H1 (cell line): ENCODE measurements at regions not wholly inside any gene's neighbourhood (a gene's known extent, or its start where the extent isn't known, plus 50 kb on each side); places are given as distances from the start of the nearest gene placed in this dataset.

Experiments used
- CTCF ChIA-PET: fragments of 300-600 bp; sonication (Branson Sonifier 250); formaldehyde crosslinking; loops from one replicate; lab custom pipeline; 2021; ENCODE audit not compliant: partially characterized antibody; lab: Charles Lee
- POLR2A ChIA-PET: fragments of 300-600 bp; sonication (Branson Sonifier 250); formaldehyde crosslinking; loops from one replicate; lab custom pipeline; 2021; ENCODE audit warnings: inconsistent platforms; ENCODE audit not compliant: partially characterized antibody; lab: Charles Lee
- DNase-seq, 2 experiments: peaks; one replicate each; pipeline versions ENCODE4 v3.0.0 to v3.0.0-alpha.2; 2010 to 2022; ENCODE audit warnings: low spot score in 2 of 2, low read depth in 1 of 2, mixed read lengths in 1 of 2
- FAIRE-seq: peaks from 2 replicates; lab custom pipeline; 2011; peaks lifted over from hg19 to GRCh38; lab: Jason Lieb, UNC
- H2AFZ ChIP-seq: 2 replicates; pipeline ENCODE4 v1.8.1; 2012; ENCODE audit warnings: low read length, inconsistent platforms
- H2AK5ac ChIP-seq: 2 replicates; pipeline ENCODE4 v1.6.1; 2013; ENCODE audit warnings: low read depth, low read length
- H2BK120ac ChIP-seq: replicated peaks from 2 replicates; pipeline ENCODE3; 2013; ENCODE audit warnings: low read depth, low read length, inconsistent platforms
- H2BK12ac ChIP-seq: 2 replicates; pipeline ENCODE4 v1.6.1; 2013; ENCODE audit warnings: low read depth, low read length
- H2BK15ac ChIP-seq: 2 replicates; pipeline ENCODE4 v1.6.1; 2013; ENCODE audit warnings: low read length
- H2BK20ac ChIP-seq: 2 replicates; pipeline ENCODE4 v1.6.1; 2013; ENCODE audit warnings: low read length
- H2BK5ac ChIP-seq: 2 replicates; pipeline ENCODE4 v1.6.1; 2013; ENCODE audit warnings: low read depth, low read length
- H3K14ac ChIP-seq: 2 replicates; pipeline ENCODE4 v1.6.1; 2013; ENCODE audit warnings: inconsistent platforms; ENCODE audit not compliant: insufficient read length
- H3K18ac ChIP-seq: 2 replicates; pipeline ENCODE4 v1.6.1; 2013; ENCODE audit warnings: low read length; ENCODE audit errors: extremely low read depth
- H3K23ac ChIP-seq: 2 replicates; pipeline ENCODE4 v1.6.1; 2013; ENCODE audit warnings: inconsistent platforms; ENCODE audit not compliant: insufficient read length
- H3K23me2 ChIP-seq: 2 replicates; pipeline ENCODE4 v1.6.1; 2013; ENCODE audit warnings: low read depth, low read length
- H3K27ac ChIP-seq: 2 replicates; pipeline ENCODE4 v1.6.1; 2011; ENCODE audit warnings: low read depth, low read length, inconsistent platforms
- H3K27me3 ChIP-seq, 4 experiments: replicated peaks in 1 of 4; 1 replicate in 1 of 4; 2 replicates in 3 of 4; pipeline versions ENCODE4 v1.6.1 to v1.8.1; 2011 to 2013; ENCODE audit warnings: low read length in 3 of 4, mild to moderate bottlenecking in 3 of 4, inconsistent platforms in 2 of 4, mixed read lengths in 2 of 4, moderate library complexity in 1 of 4; ENCODE audit not compliant: control insufficient read depth in 3 of 4, insufficient read depth in 3 of 4; ENCODE audit errors: extremely low read depth in 1 of 4
- H3K36me3 ChIP-seq, 4 experiments: 2 replicates each; pipeline versions ENCODE4 v1.6.1 to v1.8.1; 2011 to 2013; ENCODE audit warnings: mild to moderate bottlenecking in 4 of 4, low read length in 3 of 4, moderate library complexity in 2 of 4, control low read depth in 1 of 4, inconsistent platforms in 1 of 4; ENCODE audit not compliant: insufficient read depth in 4 of 4, control insufficient read depth in 2 of 4
- H3K4ac ChIP-seq: replicated peaks from 2 replicates; pipeline ENCODE3; 2013; ENCODE audit warnings: low read length, low read depth, mixed read lengths, inconsistent platforms; ENCODE audit not compliant: insufficient read length
- H3K4me1 ChIP-seq, 4 experiments: replicated peaks in 1 of 4; 1 replicate in 1 of 4; 2 replicates in 3 of 4; pipeline versions ENCODE4 v1.6.1 to v1.8.1; 2011 to 2013; ENCODE audit warnings: low read length in 3 of 4, inconsistent platforms in 2 of 4, mixed read lengths in 1 of 4; ENCODE audit not compliant: insufficient read depth in 4 of 4, control insufficient read depth in 3 of 4
- H3K4me2 ChIP-seq, 2 experiments: 2 replicates each; pipeline versions ENCODE4 v1.6.1 to v1.8.1; 2011 to 2013; ENCODE audit warnings: low read depth in 2 of 2, low read length in 2 of 2, control low read depth in 1 of 2, inconsistent platforms in 1 of 2, mild to moderate bottlenecking in 1 of 2; ENCODE audit not compliant: insufficient read depth in 1 of 2
- H3K4me3 ChIP-seq, 4 experiments: fragments of 200-600, 300-600 bp in 1 of 4; sonication (generic), shearing (Covaris generic), sonication (Bioruptor Twin) in 1 of 4; 2 replicates each; pipeline versions ENCODE4 v1.5.1 to v1.8.1; 2011 to 2016; ENCODE audit warnings: low read length in 4 of 4, low read depth in 3 of 4, control low read depth in 2 of 4, inconsistent platforms in 2 of 4, mild to moderate bottlenecking in 2 of 4, mixed read lengths in 1 of 4, moderate library complexity in 1 of 4; ENCODE audit not compliant: insufficient read depth in 2 of 4; ENCODE audit errors: extremely low read depth in 1 of 4
- H3K56ac ChIP-seq: replicated peaks from 2 replicates; pipeline ENCODE3; 2013; ENCODE audit warnings: low read depth, mild to moderate bottlenecking, mixed read lengths, low read length, inconsistent platforms; ENCODE audit not compliant: insufficient read length
- H3K79me1 ChIP-seq: 2 replicates; pipeline ENCODE4 v1.6.1; 2013; ENCODE audit warnings: low read depth, low read length, control low read depth
- H3K79me2 ChIP-seq, 2 experiments: 2 replicates each; pipeline versions ENCODE4 v1.6.1 to v1.8.1; 2012 to 2013; ENCODE audit warnings: low read length in 2 of 2, mild to moderate bottlenecking in 2 of 2, inconsistent platforms in 1 of 2; ENCODE audit not compliant: insufficient read depth in 2 of 2, control insufficient read depth in 1 of 2
- H3K9ac ChIP-seq, 4 experiments: replicated peaks in 1 of 4; 1 replicate in 1 of 4; 2 replicates in 3 of 4; pipeline versions ENCODE4 v1.6.1 to v1.8.1; 2011 to 2013; ENCODE audit warnings: low read depth in 3 of 4, low read length in 3 of 4, control low read depth in 2 of 4, mild to moderate bottlenecking in 2 of 4, moderate library complexity in 2 of 4, inconsistent platforms in 1 of 4; ENCODE audit errors: extremely low read depth in 1 of 4
- H3K9me3 ChIP-seq, 2 experiments: 2 replicates each; pipeline versions ENCODE4 v1.6.1 to v1.8.1; 2012 to 2013; ENCODE audit warnings: mild to moderate bottlenecking in 2 of 2, moderate library complexity in 2 of 2, control low read depth in 1 of 2, inconsistent platforms in 1 of 2, low read depth in 1 of 2, low read length in 1 of 2, mixed read lengths in 1 of 2; ENCODE audit not compliant: insufficient read depth in 2 of 2
- H4K20me1 ChIP-seq, 2 experiments: replicated peaks in 1 of 2; 2 replicates each; pipeline versions ENCODE3 to v1.8.1; 2011 to 2013; ENCODE audit warnings: inconsistent platforms in 2 of 2, low read length in 2 of 2, mild to moderate bottlenecking in 1 of 2; ENCODE audit not compliant: insufficient read depth in 2 of 2, control insufficient read depth in 1 of 2
- H4K5ac ChIP-seq: 2 replicates; pipeline ENCODE4 v1.6.1; 2013; ENCODE audit warnings: low read length, low read depth, mixed read lengths, inconsistent platforms; ENCODE audit not compliant: insufficient read length
- H4K8ac ChIP-seq: 2 replicates; pipeline ENCODE4 v1.8.0; 2013; ENCODE audit warnings: mild to moderate bottlenecking, moderate library complexity, low read length, inconsistent platforms; ENCODE audit not compliant: insufficient read depth; ENCODE audit errors: extremely low read depth
- H4K91ac ChIP-seq: replicated peaks from 2 replicates; pipeline ENCODE3; 2013; ENCODE audit warnings: low read length, mixed read lengths, inconsistent platforms; ENCODE audit not compliant: insufficient read length
- BRCA1 ChIP-seq: IDR thresholded peaks from 2 replicates; pipeline ENCODE4 v1.6.1; 2012; ENCODE audit warnings: low read depth, low read length, improper control_type of control experiment
- CBX5 ChIP-seq: fragments of 300-800, 300-1000 bp; sonication (generic); IDR thresholded peaks from 2 replicates; pipeline ENCODE4 v1.7.1; 2016; ENCODE audit warnings: antibody characterized with exemption, low read length, low read depth
- CBX8 ChIP-seq: fragments of 300-800, 300-1000 bp; sonication (generic); IDR thresholded peaks from 2 replicates; pipeline ENCODE4 v1.7.1; 2016; ENCODE audit warnings: low read depth, low read length, borderline replicate concordance
- CHD2 ChIP-seq: IDR thresholded peaks from 2 replicates; pipeline ENCODE4 v1.6.1; 2012; ENCODE audit warnings: low read length, improper control_type of control experiment
- CREB1 ChIP-seq: IDR thresholded peaks from 2 replicates; pipeline ENCODE4 v1.6.1; 2012; ENCODE audit warnings: inconsistent platforms
- GTF2F1 ChIP-seq: IDR thresholded peaks from 2 replicates; pipeline ENCODE4 v1.6.1; 2012; ENCODE audit warnings: low read depth, low read length, improper control_type of control experiment, borderline replicate concordance
- KDM4A ChIP-seq: IDR thresholded peaks from one replicate; pipeline ENCODE4 v1.7.1; 2012; ENCODE audit warnings: low read depth, mild to moderate bottlenecking, moderate library complexity, low read length, inconsistent platforms; ENCODE audit not compliant: severe bottlenecking
- KDM5A ChIP-seq: fragments of 200-600 bp; IDR thresholded peaks from 2 replicates; pipeline ENCODE4 v1.7.1; 2012; ENCODE audit warnings: mild to moderate bottlenecking, low read length, inconsistent platforms, mixed read lengths
- RFX5 ChIP-seq: IDR thresholded peaks from 2 replicates; pipeline ENCODE4 v1.6.1; 2011; ENCODE audit warnings: low read depth, low read length, improper control_type of control experiment, borderline replicate concordance
- RXRA ChIP-seq: IDR thresholded peaks from 2 replicates; pipeline ENCODE4 v1.6.1; 2011; ENCODE audit warnings: low read depth, mild to moderate bottlenecking, low read length, moderate library complexity; ENCODE audit not compliant: insufficient read depth
- SP4 ChIP-seq: IDR thresholded peaks from 2 replicates; pipeline ENCODE4 v1.6.1; 2012; ENCODE audit warnings: low read length, inconsistent platforms
- SRF ChIP-seq: IDR thresholded peaks from 2 replicates; pipeline ENCODE4 v1.6.1; 2011; ENCODE audit warnings: mild to moderate bottlenecking, low read depth, low read length, moderate library complexity
- WGBS, 2 experiments: shearing (Covaris generic) in 1 of 2; methylation state at CpG; one replicate each; pipeline versions ENCODE4 v1.1.6 to v1.1.7; 2013 to 2015; ENCODE audit warnings: low lambda C conversion rate in 2 of 2, mixed read lengths in 2 of 2, inconsistent platforms in 1 of 2, low coverage in 1 of 2, missing lambda C conversion rate in 1 of 2; ENCODE audit not compliant: insufficient replicate concordance in 2 of 2, insufficient coverage in 1 of 2, insufficient read length in 1 of 2; ENCODE audit errors: extremely low coverage in 1 of 2, missing lambda C conversion rate in 1 of 2; 5-methylcytosine and 5-hydroxymethylcytosine counted together
- TF ChIP-seq, protein P1 (sequence below), 3 experiments: IDR thresholded peaks; 1 replicate in 2 of 3; 2 replicates in 1 of 3; pipeline versions ENCODE4 v1.5.1 to v1.6.1; 2011; ENCODE audit warnings: low read length in 3 of 3, mild to moderate bottlenecking in 3 of 3, inconsistent platforms in 2 of 3, low read depth in 1 of 3, moderate library complexity in 1 of 3; ENCODE audit not compliant: insufficient read depth in 1 of 3; ENCODE audit errors: control extremely low read depth in 1 of 3

DNA sequence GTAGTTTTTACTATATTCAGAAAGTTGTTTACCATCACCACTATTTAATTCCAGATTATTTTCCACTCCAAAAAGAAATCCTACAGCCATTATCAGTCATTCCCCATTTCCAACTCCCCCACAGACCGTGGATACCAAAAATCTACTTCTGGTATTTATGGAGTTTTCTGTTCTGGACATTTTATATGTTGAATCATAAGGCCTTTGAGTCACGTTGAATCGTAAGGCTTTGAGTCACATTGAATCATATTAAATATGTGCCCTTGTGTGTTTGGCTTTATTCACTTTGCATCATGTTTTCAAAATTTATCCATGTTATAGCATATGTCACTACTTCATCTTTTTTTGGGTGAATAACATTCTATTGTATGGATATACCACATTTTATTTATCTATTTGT lies 454.1 kb upstream of the NUDT12 start:
- POLR2A ChIA-PET = no interaction called here
- TF ChIP-seq GTF2F1 = no peak
- no peak for TF ChIP-seq CBX8
- TF ChIP-seq BRCA1 = no peak
- TF ChIP-seq RXRA = no peak
- TF ChIP-seq SRF = no peak
- TF ChIP-seq CHD2 = no peak
- no peak for TF ChIP-seq CBX5
- no peak for TF ChIP-seq SP4
- TF ChIP-seq CREB1 = no peak
- TF ChIP-seq, protein P1, sequence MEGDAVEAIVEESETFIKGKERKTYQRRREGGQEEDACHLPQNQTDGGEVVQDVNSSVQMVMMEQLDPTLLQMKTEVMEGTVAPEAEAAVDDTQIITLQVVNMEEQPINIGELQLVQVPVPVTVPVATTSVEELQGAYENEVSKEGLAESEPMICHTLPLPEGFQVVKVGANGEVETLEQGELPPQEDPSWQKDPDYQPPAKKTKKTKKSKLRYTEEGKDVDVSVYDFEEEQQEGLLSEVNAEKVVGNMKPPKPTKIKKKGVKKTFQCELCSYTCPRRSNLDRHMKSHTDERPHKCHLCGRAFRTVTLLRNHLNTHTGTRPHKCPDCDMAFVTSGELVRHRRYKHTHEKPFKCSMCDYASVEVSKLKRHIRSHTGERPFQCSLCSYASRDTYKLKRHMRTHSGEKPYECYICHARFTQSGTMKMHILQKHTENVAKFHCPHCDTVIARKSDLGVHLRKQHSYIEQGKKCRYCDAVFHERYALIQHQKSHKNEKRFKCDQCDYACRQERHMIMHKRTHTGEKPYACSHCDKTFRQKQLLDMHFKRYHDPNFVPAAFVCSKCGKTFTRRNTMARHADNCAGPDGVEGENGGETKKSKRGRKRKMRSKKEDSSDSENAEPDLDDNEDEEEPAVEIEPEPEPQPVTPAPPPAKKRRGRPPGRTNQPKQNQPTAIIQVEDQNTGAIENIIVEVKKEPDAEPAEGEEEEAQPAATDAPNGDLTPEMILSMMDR (IDR thresholded peaks at IDR 0.05; ENCODE audit: control extremely low read depth in 1 of 3, insufficient read depth in 1 of 3, low read depth in 1 of 3, low read length in 3 of 3) = no peak
- no peak for TF ChIP-seq KDM5A
- TF ChIP-seq KDM4A = no peak
- TF ChIP-seq RFX5 = no peak
- H3K79me2 ChIP-seq = no peaks in the 10 kb centered on the region
- CTCF ChIA-PET = no interaction called here
- no peak overlapping the region for H3K9ac ChIP-seq
- no peak overlapping the region for H3K4ac ChIP-seq
- no peak for DNase-seq
- H3K4me3 ChIP-seq = no peak overlapping the region
- H2BK20ac ChIP-seq = no peak overlapping the region
- H4K8ac ChIP-seq = no peak overlapping the region
- H3K36me3 ChIP-seq = no peaks in the 10 kb centered on the region; a peak in 1 of 8 replicates
- H3K4me2 ChIP-seq = no peak overlapping the region
- no peak overlapping the region for H3K56ac ChIP-seq
- 93% methylated on average over 3 of the region's 3 CpGs; no CpG with 5 or more reads in 1 of the 2 experiments for WGBS, 2 experiments
- FAIRE-seq = no peak
- H4K91ac ChIP-seq = no peak overlapping the region
- H3K9me3 ChIP-seq = peaks cover 0 to 5% of the 10 kb centered on the region in 2 experiments; a peak in 1 of 4 replicates
- H3K18ac ChIP-seq = no peak overlapping the region
- H3K27ac ChIP-seq = no peak overlapping the region
- no peak overlapping the region for H2BK12ac ChIP-seq
- no peak overlapping the region for H2AFZ ChIP-seq
- H2BK5ac ChIP-seq = no peak overlapping the region
- H3K79me1 ChIP-seq = no peaks in the 10 kb centered on the region
- H4K20me1 ChIP-seq = no peaks in the 10 kb centered on the region
- no peaks in the 10 kb centered on the region for H3K23me2 ChIP-seq
- no peak overlapping the region for H2BK120ac ChIP-seq
- H3K14ac ChIP-seq = no peak overlapping the region
- no peaks in the 10 kb centered on the region for H3K27me3 ChIP-seq
- no peak overlapping the region for H3K23ac ChIP-seq
- no peak overlapping the region for H2BK15ac ChIP-seq
- no peak overlapping the region for H2AK5ac ChIP-seq
- no peak overlapping the region for H4K5ac ChIP-seq
- no peaks in the 10 kb centered on the region for H3K4me1 ChIP-seq
